ENCODE measurements at regions not wholly inside any gene's neighbourhood (a gene's known extent, or its start where the extent isn't known, plus 50 kb on each side); places are given as distances from the start of the nearest gene placed in this dataset.

- Histone ChIP-seq H3K4me1 (no peaks in the 10 kb centered on the region), H3K4me2 (no peak overlapping the region), H3K9me3 (no peaks in the 10 kb centered on the region), H3K4me3 (no peak overlapping the region), H3K27ac (no peak overlapping the region)
- POLR2A ChIA-PET: no interaction called here
- CTCF ChIA-PET: interaction anchor here (1.5 kb wide), 1 partner anchor 29 kb away, joined by 3 read pairs; no protein-coding TSS in a partner anchor
- TF ChIP-seq SMC3 (IDR thresholded peaks at IDR 0.05): no peak
- no peak for TF ChIP-seq GATA3 (IDR thresholded peaks at IDR 0.05; ENCODE audit: borderline replicate concordance)
- no peak for TF ChIP-seq JUN (IDR thresholded peaks at IDR 0.05)
- no peak for TF ChIP-seq HOXB13 (CRISPR knock-in tag; IDR thresholded peaks at IDR 0.05; ENCODE audit: low read depth)
- no peak for TF ChIP-seq ELK1 (IDR thresholded peaks at IDR 0.05; ENCODE audit: low read depth, low read length)
- ATAC-seq (no peak), DNase-seq (ENCODE audit: low read depth in 1 of 2, low spot score in 1 of 2) (no peak), FAIRE-seq (no peak)
- WGBS (ENCODE audit: missing lambda C conversion rate): 0% methylated on average over 1 of the region's 1 CpG
Measured at GRCh38 chr14:21802441-21802840, 128.8 kb upstream of the OR4E1 start.

- H3K27ac ChIP-seq: no peak overlapping the region
- no peak overlapping the region for H3K4me3 ChIP-seq
- H3K9me3 ChIP-seq: no peaks in the 10 kb centered on the region
- no peak for FAIRE-seq
- TF ChIP-seq RAD21 (conservative IDR thresholded peaks at IDR 0.05 in 1 of 2, IDR thresholded peaks at IDR 0.05 in 1 of 2) (0 out of 5 replicates have a peak, but pooled peaks of 1 of the 2 experiments have one; percentile 20), GATA3 (IDR thresholded peaks at IDR 0.05; ENCODE audit: borderline replicate concordance) (no peak), ZFP36 (IDR thresholded peaks at IDR 0.05; ENCODE audit: borderline replicate concordance, partially characterized antibody) (no peak), NPAS2 (CRISPR knock-in tag; IDR thresholded peaks at IDR 0.05; ENCODE audit: borderline replicate concordance) (no peak), CBX2 (IDR thresholded peaks at IDR 0.05; ENCODE audit: borderline replicate concordance, low read depth) (no peak), PBX3 (IDR thresholded peaks at IDR 0.05) (no peak)
- ChIA-PET POLR2A (no interaction called here), CTCF (interaction anchor here (1.6 kb wide), 1 partner anchor 29 kb away, joined by 6 read pairs; no protein-coding TSS in a partner anchor)
- no peak for DNase-seq (ENCODE audit: low read depth in 1 of 2, low spot score in 1 of 2)
- no peak for ATAC-seq
- H3K4me2 ChIP-seq: no peak overlapping the region
- H3K4me1 ChIP-seq: no peaks in the 10 kb centered on the region
- WGBS (ENCODE audit: missing lambda C conversion rate): 30% methylated on average over 2 of the region's 2 CpGs
Measured at GRCh38 chr14:21796916-21797315, 123.3 kb upstream of the OR4E1 start.

GRCh38 chr14:21795456-21795855, 121.8 kb upstream of the OR4E1 start:
- ChIA-PET CTCF (interaction anchor here (1.6 kb wide), 1 partner anchor 27 kb away, joined by 6 read pairs; no protein-coding TSS in a partner anchor), POLR2A (no interaction called here)
- no peaks in the 10 kb centered on the region for H3K9me3 ChIP-seq
- no peak overlapping the region for H3K27ac ChIP-seq
- no peak overlapping the region for H3K4me3 ChIP-seq
- TF ChIP-seq JUNB (IDR thresholded peaks at IDR 0.05): no peak
- no peak for TF ChIP-seq HOXA7 (CRISPR knock-in tag; IDR thresholded peaks at IDR 0.05)
- no peak for TF ChIP-seq BHLHE40 (IDR thresholded peaks at IDR 0.05; ENCODE audit: low read depth, low read length)
- TF ChIP-seq TFCP2L1 (CRISPR knock-in tag; IDR thresholded peaks at IDR 0.05): no peak
- TF ChIP-seq ESRRA (IDR thresholded peaks at IDR 0.05; ENCODE audit: borderline replicate concordance, low read length): no peak
- TF ChIP-seq MYC (IDR thresholded peaks at IDR 0.05; ENCODE audit: borderline replicate concordance, low read length): no peak
- no peak for TF ChIP-seq GATA3 (IDR thresholded peaks at IDR 0.05; ENCODE audit: borderline replicate concordance)
- no peak for TF ChIP-seq ZNF302 (CRISPR knock-in tag; IDR thresholded peaks at IDR 0.05)
- no peaks in the 10 kb centered on the region for H3K4me1 ChIP-seq
- H3K4me2 ChIP-seq: no peak overlapping the region
- whole genome bisulfite sequencing (ENCODE audit: missing lambda C conversion rate): 2% methylated on average over 2 of the region's 2 CpGs
- ATAC-seq (no peak), DNase-seq (ENCODE audit: low read depth in 1 of 2, low spot score in 1 of 2) (no peak), FAIRE-seq (no peak)

- ChIA-PET POLR2A (no interaction called here), CTCF (no interaction called here)
- TF ChIP-seq CHD4 (IDR thresholded peaks at IDR 0.05; ENCODE audit: borderline replicate concordance) (no peak), EHF (CRISPR knock-in tag; IDR thresholded peaks at IDR 0.05) (no peak), CHD2 (IDR thresholded peaks at IDR 0.05; ENCODE audit: low read length, partially characterized antibody) (no peak), FOSL2 (IDR thresholded peaks at IDR 0.05) (no peak), FOSL2 (CRISPR knock-in tag; IDR thresholded peaks at IDR 0.05) (no peak), RFX5 (IDR thresholded peaks at IDR 0.05) (no peak), RARB (CRISPR knock-in tag; IDR thresholded peaks at IDR 0.05) (no peak), E2F6 (IDR thresholded peaks at IDR 0.05; ENCODE audit: borderline replicate concordance, low read depth) (no peak), BHLHE40 (IDR thresholded peaks at IDR 0.05; ENCODE audit: low read depth, low read length) (no peak), POLR2AphosphoS2 (conservative IDR thresholded peaks at IDR 0.05; ENCODE audit: low read length) (no peak), HOXA7 (CRISPR knock-in tag; IDR thresholded peaks at IDR 0.05) (no peak), TFCP2L1 (CRISPR knock-in tag; IDR thresholded peaks at IDR 0.05) (no peak)
- H3K27ac ChIP-seq: no peak overlapping the region
- H3K9me3 ChIP-seq: no peaks in the 10 kb centered on the region
- DNase-seq (ENCODE audit: low read depth in 1 of 2, low spot score in 1 of 2) (no peak), ATAC-seq (no peak), FAIRE-seq (no peak)
- no peak overlapping the region for H3K4me2 ChIP-seq
- WGBS (ENCODE audit: missing lambda C conversion rate): 3% methylated on average over 6 of the region's 6 CpGs
- no peak overlapping the region for H3K4me3 ChIP-seq
- no peaks in the 10 kb centered on the region for H3K4me1 ChIP-seq
Measured at GRCh38 chr14:21791749-21792148, 118.1 kb upstream of the OR4E1 start.
